Gastrocnemius medialis (tissue), 4 donors: ENCODE measurements at regions not wholly inside any gene's neighbourhood (a gene's known extent, or its start where the extent isn't known, plus 50 kb on each side); places are given as distances from the start of the nearest gene placed in this dataset.

ENCODE experiments used
- ATAC-seq, 2 donors: fragments of 150-250 bp; one replicate each; pipeline ENCODE4 v1.9.1; 2016
- DNase-seq, 2 donors: peaks; one replicate each; pipeline ENCODE4 v3.0.0-alpha.2; 2019
- H3K27ac ChIP-seq, 4 donors: fragments of 200-600 bp; sonication (generic); 1 replicate in 1 of 4; 2 replicates in 3 of 4; pipeline ENCODE4 v1.5.1; 2016 to 2018; ENCODE audit warnings: mild to moderate bottlenecking in 2 of 4, moderate library complexity in 1 of 4
- H3K27me3 ChIP-seq, 3 donors: fragments of 200-600 bp; sonication (generic) in 2 of 3; 1 replicate in 1 of 3; 2 replicates in 2 of 3; pipeline versions ENCODE4 v1.5.1 to v1.6.0; 2016 to 2019; ENCODE audit warnings: mild to moderate bottlenecking in 1 of 3, moderate library complexity in 1 of 3
- H3K36me3 ChIP-seq, 2 donors: fragments of 200-600 bp; sonication (generic) in 1 of 2; one replicate each; pipeline ENCODE4 v1.5.1; 2017 to 2018
- H3K4me1 ChIP-seq, 2 donors: fragments of 200-600 bp; sonication (generic) in 1 of 2; one replicate each; pipeline ENCODE4 v1.5.1; 2016 to 2017; ENCODE audit warnings: mild to moderate bottlenecking in 2 of 2
- H3K4me3 ChIP-seq, 4 donors: fragments of 200-600 bp; sonication (generic) in 3 of 4; 1 replicate in 1 of 4; 2 replicates in 3 of 4; pipeline ENCODE4 v1.5.1; 2016 to 2019; ENCODE audit warnings: mild to moderate bottlenecking in 2 of 4
- H3K9me3 ChIP-seq, 3 donors: fragments of 200-600 bp; sonication (generic) in 2 of 3; 1 replicate in 1 of 3; 2 replicates in 2 of 3; pipeline ENCODE4 v1.5.1; 2016 to 2019
- CTCF ChIP-seq, 5 experiments: fragments of 450-650 bp in 3 of 5; fragments of 200-600 bp in 2 of 5; sonication (generic) in 2 of 5; IDR thresholded peaks in 4 of 5; conservative IDR thresholded peaks in 1 of 5; 1 replicate in 4 of 5; 2 replicates in 1 of 5; pipeline ENCODE4 v1.5.1; 2016 to 2019; ENCODE audit warnings: antibody characterized with exemption in 5 of 5, mild to moderate bottlenecking in 3 of 5, moderate library complexity in 3 of 5
- POLR2A ChIP-seq, 2 donors: fragments of 450-650 bp; IDR thresholded peaks; one replicate each; pipeline ENCODE4 v1.6.1; 2017; ENCODE audit warnings: antibody characterized with exemption in 2 of 2, mild to moderate bottlenecking in 2 of 2, moderate library complexity in 2 of 2
- in situ Hi-C, 4 donors: fragments of 200-750 bp; cut with MboI; loops; one replicate each; pipeline versions ENCODE4 v1.15.0 to v1.8.0; 2017; ENCODE audit warnings: low sequenced_read_pairs in 4 of 4
- intact Hi-C: fragments of 100-400 bp; cut with DNase I; formaldehyde crosslinking; loops from one replicate; pipeline ENCODE4 v1.15.1; 2023; ENCODE audit warnings: low total_unique reads

GRCh38 chr2:187002242-187002641, 153.3 kb upstream of the ZSWIM2 start:
- intact Hi-C loops: no loop called here
- no peaks in the 10 kb centered on the region for H3K9me3 ChIP-seq
- H3K27me3 ChIP-seq: no peaks in the 10 kb centered on the region
- H3K4me1 ChIP-seq: no peaks in the 10 kb centered on the region
- H3K36me3 ChIP-seq: no peaks in the 10 kb centered on the region
- H3K4me3 ChIP-seq: no peak overlapping the region
- no peak overlapping the region for H3K27ac ChIP-seq
- DNase-seq: no peak
- in situ Hi-C loops: no loop called here
- ATAC-seq: no peak
- TF ChIP-seq POLR2A (IDR thresholded peaks at IDR 0.05): no peak
- no peak for TF ChIP-seq CTCF (IDR thresholded peaks at IDR 0.05 in 4 of 5, conservative IDR thresholded peaks at IDR 0.05 in 1 of 5)

GRCh38 chr2:187001248-187001647, 152.3 kb upstream of the ZSWIM2 start:
- no peak for ATAC-seq

GRCh38 chr2:186995092-186995491, 146.1 kb upstream of the ZSWIM2 start:
- in situ Hi-C loops: no loop called here
- TF ChIP-seq CTCF (IDR thresholded peaks at IDR 0.05 in 4 of 5, conservative IDR thresholded peaks at IDR 0.05 in 1 of 5) (no peak), POLR2A (IDR thresholded peaks at IDR 0.05) (no peak)
- DNase-seq: no peak
- no peaks in the 10 kb centered on the region for H3K36me3 ChIP-seq
- intact Hi-C loops: no loop called here
- H3K27me3 ChIP-seq: no peaks in the 10 kb centered on the region
- no peak overlapping the region for H3K4me3 ChIP-seq
- H3K27ac ChIP-seq: no peak overlapping the region
- no peak for ATAC-seq
- H3K9me3 ChIP-seq: no peaks in the 10 kb centered on the region
- no peaks in the 10 kb centered on the region for H3K4me1 ChIP-seq

More at GRCh38 chr2:187001248-187001647, 152.3 kb upstream of the ZSWIM2 start:
- no peaks in the 10 kb centered on the region for H3K4me1 ChIP-seq
- DNase-seq: no peak
- no peak overlapping the region for H3K4me3 ChIP-seq
- no peak overlapping the region for H3K27ac ChIP-seq
- H3K36me3 ChIP-seq: no peaks in the 10 kb centered on the region
- no peaks in the 10 kb centered on the region for H3K9me3 ChIP-seq
- intact Hi-C loops (no loop called here), in situ Hi-C loops (no loop called here)
- no peaks in the 10 kb centered on the region for H3K27me3 ChIP-seq
- TF ChIP-seq POLR2A (IDR thresholded peaks at IDR 0.05) (no peak), CTCF (IDR thresholded peaks at IDR 0.05 in 4 of 5, conservative IDR thresholded peaks at IDR 0.05 in 1 of 5) (no peak)

- no peaks in the 10 kb centered on the region for H3K36me3 ChIP-seq
- intact Hi-C loops (no loop called here), in situ Hi-C loops (no loop called here)
- no peaks in the 10 kb centered on the region for H3K4me1 ChIP-seq
- H3K27me3 ChIP-seq: no peaks in the 10 kb centered on the region
- no peak overlapping the region for H3K27ac ChIP-seq
- no peak for TF ChIP-seq CTCF (IDR thresholded peaks at IDR 0.05 in 4 of 5, conservative IDR thresholded peaks at IDR 0.05 in 1 of 5)
- TF ChIP-seq POLR2A (IDR thresholded peaks at IDR 0.05): no peak
- no peak overlapping the region for H3K4me3 ChIP-seq
- ATAC-seq (no peak), DNase-seq (no peak)
- H3K9me3 ChIP-seq: no peaks in the 10 kb centered on the region
These were observed 143.6 kb upstream of the ZSWIM2 start for GRCh38 chr2:186992597-186992996.

- TF ChIP-seq POLR2A (IDR thresholded peaks at IDR 0.05): no peak
- no peak for TF ChIP-seq CTCF (IDR thresholded peaks at IDR 0.05 in 4 of 5, conservative IDR thresholded peaks at IDR 0.05 in 1 of 5)
- DNase-seq (no peak), ATAC-seq (no peak)
- no peak overlapping the region for H3K27ac ChIP-seq
- no peak overlapping the region for H3K4me3 ChIP-seq
- no peaks in the 10 kb centered on the region for H3K4me1 ChIP-seq
- in situ Hi-C loops: no loop called here
- H3K9me3 ChIP-seq: no peaks in the 10 kb centered on the region
- intact Hi-C loops: no loop called here
- no peaks in the 10 kb centered on the region for H3K36me3 ChIP-seq
- no peaks in the 10 kb centered on the region for H3K27me3 ChIP-seq
These were observed 142.9 kb upstream of the ZSWIM2 start for GRCh38 chr2:186991766-186992417.
